ENCODE measurements at regions not wholly inside any gene's neighbourhood (a gene's known extent, or its start where the extent isn't known, plus 50 kb on each side); places are given as distances from the start of the nearest gene placed in this dataset.

- Histone ChIP-seq H3K4me2 (ENCODE audit: control insufficient read depth, insufficient read depth) (no peak overlapping the region), H3K9me3 (replicated peaks; ENCODE audit: control insufficient read depth, insufficient read depth, low read length) (no peaks in the 10 kb centered on the region; the same call in 2 of the 3 replicates), H3K36me3 (ENCODE audit: control insufficient read depth in 2 of 2, insufficient read depth in 2 of 2, low read length in 1 of 2) (no peaks in the 10 kb centered on the region), H3K4me1 (ENCODE audit: control insufficient read depth, insufficient read depth, low read length) (no peaks in the 10 kb centered on the region), H3K27me3 (replicated peaks in 1 of 2; ENCODE audit: control insufficient read depth in 2 of 2, insufficient read depth in 2 of 2, low read length in 1 of 2) (no peaks in the 10 kb centered on the region), H3K27ac (ENCODE audit: control insufficient read depth, insufficient read depth) (no peak overlapping the region), H3K79me2 (ENCODE audit: control insufficient read depth, insufficient read depth, low read length) (no peaks in the 10 kb centered on the region), H2AFZ (ENCODE audit: control insufficient read depth, low read depth, low read length) (no peak overlapping the region), H3K9ac (ENCODE audit: control insufficient read depth, insufficient read depth, low read length) (no peak overlapping the region), H3K4me3 (no peak overlapping the region), H4K20me1 (ENCODE audit: control insufficient read depth, insufficient read depth) (no peaks in the 10 kb centered on the region)
- no peak for FAIRE-seq
- 33% methylated on average over 3 of the region's 3 CpGs for WGBS (ENCODE audit: insufficient coverage, insufficient replicate concordance, low lambda C conversion rate, missing lambda C conversion rate)
- intact Hi-C loops (cut with micrococcal nuclease; ENCODE audit: unreplicated experiment) (no loop called here), in situ Hi-C loops (cut with MboI) (no loop called here)
- ATAC-seq, result no peak
- ChIA-PET CTCF (no interaction called here), POLR2A (no interaction called here), SMC1A (ENCODE audit: uncharacterized antibody, unreplicated experiment) (no interaction called here), RAD21 (ENCODE audit: unreplicated experiment) (no interaction called here)
- no TSS peak for BruUV-seq (replicated peaks)
- DNase-seq (ENCODE audit: low read depth, low spot score), result no peak
- TF ChIP-seq, protein P1, sequence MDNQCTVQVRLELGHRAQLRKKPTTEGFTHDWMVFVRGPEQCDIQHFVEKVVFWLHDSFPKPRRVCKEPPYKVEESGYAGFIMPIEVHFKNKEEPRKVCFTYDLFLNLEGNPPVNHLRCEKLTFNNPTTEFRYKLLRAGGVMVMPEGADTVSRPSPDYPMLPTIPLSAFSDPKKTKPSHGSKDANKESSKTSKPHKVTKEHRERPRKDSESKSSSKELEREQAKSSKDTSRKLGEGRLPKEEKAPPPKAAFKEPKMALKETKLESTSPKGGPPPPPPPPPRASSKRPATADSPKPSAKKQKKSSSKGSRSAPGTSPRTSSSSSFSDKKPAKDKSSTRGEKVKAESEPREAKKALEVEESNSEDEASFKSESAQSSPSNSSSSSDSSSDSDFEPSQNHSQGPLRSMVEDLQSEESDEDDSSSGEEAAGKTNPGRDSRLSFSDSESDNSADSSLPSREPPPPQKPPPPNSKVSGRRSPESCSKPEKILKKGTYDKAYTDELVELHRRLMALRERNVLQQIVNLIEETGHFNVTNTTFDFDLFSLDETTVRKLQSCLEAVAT (IDR thresholded peaks at IDR 0.05), result no peak
- TF ChIP-seq CHD1 (IDR thresholded peaks at IDR 0.05; ENCODE audit: low read depth, low read length) (no peak), BRCA1 (IDR thresholded peaks at IDR 0.05; ENCODE audit: low read depth, low read length) (no peak), WRNIP1 (IDR thresholded peaks at IDR 0.05; ENCODE audit: borderline replicate concordance, low read depth, low read length) (no peak), ZSCAN29 (IDR thresholded peaks at IDR 0.05) (no peak), BCL11A (IDR thresholded peaks at IDR 0.05; ENCODE audit: low read depth, low read length) (no peak), ELK1 (IDR thresholded peaks at IDR 0.05; ENCODE audit: low read depth, low read length) (no peak), CBX5 (IDR thresholded peaks at IDR 0.05; ENCODE audit: low read depth) (no peak), CBFB (IDR thresholded peaks at IDR 0.05; ENCODE audit: low read depth) (no peak), TBL1XR1 (IDR thresholded peaks at IDR 0.05; ENCODE audit: low read depth, low read length) (no peak), CUX1 (IDR thresholded peaks at IDR 0.05; ENCODE audit: insufficient replicate concordance, low read depth, low read length) (no peak), BACH1 (IDR thresholded peaks at IDR 0.05; ENCODE audit: borderline replicate concordance) (no peak), KAT2A (conservative IDR thresholded peaks at IDR 0.05; ENCODE audit: control insufficient read depth, low read depth, low read length) (no peak), POU2F2 (IDR thresholded peaks at IDR 0.05; ENCODE audit: borderline replicate concordance, low read depth, low read length) (no peak)
- TF ChIP-seq, protein P2, sequence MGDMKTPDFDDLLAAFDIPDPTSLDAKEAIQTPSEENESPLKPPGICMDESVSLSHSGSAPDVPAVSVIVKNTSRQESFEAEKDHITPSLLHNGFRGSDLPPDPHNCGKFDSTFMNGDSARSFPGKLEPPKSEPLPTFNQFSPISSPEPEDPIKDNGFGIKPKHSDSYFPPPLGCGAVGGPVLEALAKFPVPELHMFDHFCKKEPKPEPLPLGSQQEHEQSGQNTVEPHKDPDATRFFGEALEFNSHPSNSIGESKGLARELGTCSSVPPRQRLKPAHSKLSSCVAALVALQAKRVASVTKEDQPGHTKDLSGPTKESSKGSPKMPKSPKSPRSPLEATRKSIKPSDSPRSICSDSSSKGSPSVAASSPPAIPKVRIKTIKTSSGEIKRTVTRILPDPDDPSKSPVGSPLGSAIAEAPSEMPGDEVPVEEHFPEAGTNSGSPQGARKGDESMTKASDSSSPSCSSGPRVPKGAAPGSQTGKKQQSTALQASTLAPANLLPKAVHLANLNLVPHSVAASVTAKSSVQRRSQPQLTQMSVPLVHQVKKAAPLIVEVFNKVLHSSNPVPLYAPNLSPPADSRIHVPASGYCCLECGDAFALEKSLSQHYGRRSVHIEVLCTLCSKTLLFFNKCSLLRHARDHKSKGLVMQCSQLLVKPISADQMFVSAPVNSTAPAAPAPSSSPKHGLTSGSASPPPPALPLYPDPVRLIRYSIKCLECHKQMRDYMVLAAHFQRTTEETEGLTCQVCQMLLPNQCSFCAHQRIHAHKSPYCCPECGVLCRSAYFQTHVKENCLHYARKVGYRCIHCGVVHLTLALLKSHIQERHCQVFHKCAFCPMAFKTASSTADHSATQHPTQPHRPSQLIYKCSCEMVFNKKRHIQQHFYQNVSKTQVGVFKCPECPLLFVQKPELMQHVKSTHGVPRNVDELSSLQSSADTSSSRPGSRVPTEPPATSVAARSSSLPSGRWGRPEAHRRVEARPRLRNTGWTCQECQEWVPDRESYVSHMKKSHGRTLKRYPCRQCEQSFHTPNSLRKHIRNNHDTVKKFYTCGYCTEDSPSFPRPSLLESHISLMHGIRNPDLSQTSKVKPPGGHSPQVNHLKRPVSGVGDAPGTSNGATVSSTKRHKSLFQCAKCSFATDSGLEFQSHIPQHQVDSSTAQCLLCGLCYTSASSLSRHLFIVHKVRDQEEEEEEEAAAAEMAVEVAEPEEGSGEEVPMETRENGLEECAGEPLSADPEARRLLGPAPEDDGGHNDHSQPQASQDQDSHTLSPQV (IDR thresholded peaks at IDR 0.05), result no peak
These were observed 59.5 kb downstream of the FRMPD3 start for GRCh38 chrX:107508925-107509324.
